DMS114 treated with DMSO at 0.1 percent for 48 hours (cell line): ENCODE measurements at regions not wholly inside any gene's neighbourhood (a gene's known extent, or its start where the extent isn't known, plus 50 kb on each side); places are given as distances from the start of the nearest gene placed in this dataset.
A peak's percentile ranks its signal among the peaks of the same experiment; 100 is the strongest.

Experiments
- DNase-seq: peaks from one replicate; lab custom pipeline; 2025; ENCODE audit not compliant: unreplicated experiment; lab: John Stamatoyannopoulos, UW

DNA sequence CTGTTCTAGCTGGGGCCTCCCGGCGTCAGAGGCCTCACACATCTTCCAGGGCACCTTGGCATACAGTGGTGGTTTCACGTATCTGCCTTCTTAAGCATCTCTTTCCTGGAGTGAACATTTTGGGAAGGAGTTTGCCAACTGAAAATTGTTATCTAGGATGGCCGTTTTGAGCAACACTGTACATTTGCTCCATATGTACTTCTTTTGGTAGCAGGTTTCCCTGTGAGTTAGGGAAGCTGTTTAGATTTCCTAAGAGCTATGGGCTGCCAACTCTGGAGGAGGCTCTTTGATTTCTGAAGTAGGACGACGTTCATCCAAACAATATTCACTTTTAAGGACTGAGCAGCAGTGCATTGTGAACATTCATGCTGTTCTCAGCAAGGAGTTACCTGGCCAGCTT, 665.9 kb downstream of the SQOR start:
- DNase-seq: no peak

- no peak for DNase-seq
Observed at GRCh38 chr15:46301291-46301690, 666.5 kb downstream of the SQOR start.

DNA sequence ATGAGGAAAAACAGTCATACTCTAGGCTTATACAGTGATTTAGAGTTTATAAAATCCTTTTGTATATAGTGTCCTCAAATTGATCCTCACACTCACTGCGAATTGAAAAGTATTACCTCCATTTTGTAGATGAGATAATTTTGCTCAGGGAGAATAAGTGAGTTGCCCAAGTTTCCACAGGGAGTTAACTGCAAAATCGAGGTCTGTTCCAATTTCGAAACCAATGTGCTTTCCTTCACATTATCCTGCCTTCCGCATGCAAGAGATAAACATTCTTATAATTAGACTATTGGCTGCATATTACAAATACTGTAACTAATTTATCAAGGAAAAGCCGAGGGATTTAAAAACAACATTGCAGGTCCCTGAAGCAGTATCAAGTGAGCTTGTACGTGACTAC, 667.0 kb downstream of the SQOR start:
- DNase-seq: no peak

DNA sequence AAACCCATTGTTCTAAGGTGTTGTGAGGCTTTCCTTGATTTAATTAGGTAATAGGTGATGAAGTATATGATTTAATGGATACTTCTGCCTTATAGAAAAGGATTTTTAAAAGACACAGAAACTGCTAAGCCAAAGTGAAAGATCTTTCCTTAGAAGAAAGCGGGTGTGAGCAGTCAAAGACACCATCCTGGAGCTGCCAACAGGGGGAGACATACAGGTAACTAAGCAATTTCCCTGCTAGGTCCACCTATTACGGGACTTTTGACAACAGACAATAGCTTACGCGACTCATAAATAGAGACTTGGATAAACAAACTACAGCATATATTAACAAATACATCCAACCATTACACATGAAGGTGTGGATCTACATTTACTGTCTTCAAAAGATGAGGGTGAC, 669.5 kb downstream of the SQOR start:
- peak; percentile 13 for DNase-seq

- no peak for DNase-seq
Observed at GRCh38 chr15:46307746-46308145, 672.9 kb downstream of the SQOR start.

DNA sequence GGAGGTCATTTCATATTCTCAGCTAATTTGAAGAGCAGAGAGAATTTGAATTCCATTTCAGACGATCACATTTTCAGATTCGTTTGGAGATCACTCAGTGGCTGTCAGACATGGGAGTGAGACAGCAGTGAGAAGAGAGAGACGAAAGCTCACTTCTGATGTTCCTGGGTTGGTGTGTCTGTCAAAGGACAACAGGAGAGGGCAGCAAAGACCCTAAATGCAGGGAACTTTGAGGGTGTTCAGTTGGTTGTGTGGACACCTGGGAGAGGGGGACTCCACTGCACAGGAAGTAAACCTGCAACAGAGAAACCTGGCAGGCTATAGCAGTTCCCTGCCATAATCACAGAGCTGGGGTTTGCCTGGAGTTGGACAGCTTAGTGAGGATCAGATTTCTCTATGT, 675.1 kb downstream of the SQOR start:
- no peak for DNase-seq

DNA sequence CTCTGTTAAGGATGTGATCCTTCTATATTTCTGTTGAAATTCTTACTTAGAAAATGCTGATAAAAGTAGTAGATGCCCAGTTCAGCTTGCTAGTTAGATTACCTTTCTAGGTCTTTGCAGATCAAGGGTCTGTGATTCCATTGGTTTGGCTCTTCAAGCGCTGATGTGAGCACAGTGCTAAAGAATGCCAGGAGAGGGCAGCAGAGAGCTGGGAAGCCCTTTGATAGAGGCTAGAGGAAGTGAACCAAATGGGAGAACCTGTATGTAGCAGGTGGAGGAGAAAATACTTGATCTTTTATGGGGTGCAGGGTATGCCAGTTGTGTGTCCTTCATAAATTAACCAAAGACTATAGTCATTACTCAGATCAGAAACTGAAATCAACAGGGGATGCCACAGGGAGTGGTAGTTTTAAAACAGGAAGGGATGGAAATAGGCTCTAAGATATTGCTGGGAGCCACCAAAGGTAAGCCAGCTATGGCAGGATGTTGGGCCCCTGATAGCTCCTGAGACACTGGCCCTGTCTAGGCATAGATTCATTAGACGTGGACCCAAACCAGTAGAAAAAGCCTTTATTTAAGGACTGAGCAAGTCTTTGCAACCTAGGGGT, 677.4 kb downstream of the SQOR start:
- peak; percentile 50 for DNase-seq

- no peak for DNase-seq
Observed at GRCh38 chr15:46315434-46315833, 680.6 kb downstream of the SQOR start.

DNA sequence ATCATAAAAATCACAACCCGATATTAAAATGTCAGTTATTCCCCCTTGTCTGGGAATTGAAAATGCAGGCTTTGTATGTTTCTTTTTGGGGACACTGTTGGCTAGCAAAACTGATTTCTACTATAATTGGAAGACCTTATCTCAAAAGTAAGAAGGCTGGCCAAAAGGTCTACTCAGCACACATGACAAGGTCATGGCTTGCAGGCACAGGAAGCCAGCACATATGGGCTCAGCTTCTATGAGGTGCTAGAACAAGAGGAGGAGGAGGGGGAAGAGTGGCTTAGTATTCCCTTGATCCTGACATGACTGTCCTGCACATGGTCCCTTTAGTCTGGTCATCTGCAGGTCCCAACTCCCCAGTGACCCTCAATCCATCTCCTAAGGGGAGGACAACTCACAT, 681.2 kb downstream of the SQOR start:
- no peak for DNase-seq

DNA sequence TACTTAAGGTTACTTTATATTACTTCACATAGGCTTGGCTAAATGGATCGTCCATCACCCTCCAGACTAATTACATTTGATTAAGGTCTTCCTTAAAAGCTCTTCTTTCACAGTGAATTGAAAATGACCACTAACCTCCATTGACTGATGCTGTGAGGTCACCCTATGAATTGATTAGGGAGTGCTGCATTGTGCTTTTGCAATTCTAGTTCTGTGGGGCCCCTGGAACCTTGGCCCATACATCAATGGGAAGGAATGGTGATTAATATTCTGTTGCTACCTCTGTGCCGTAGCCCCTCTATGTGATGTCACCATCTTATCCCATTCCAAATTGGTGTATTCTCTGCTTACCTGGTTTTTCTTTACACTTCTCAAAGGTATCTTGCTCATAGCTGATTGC, 682.2 kb downstream of the SQOR start:
- DNase-seq: no peak

- no peak for DNase-seq
Observed at GRCh38 chr15:46322753-46323152, 687.9 kb downstream of the SQOR start.

DNA sequence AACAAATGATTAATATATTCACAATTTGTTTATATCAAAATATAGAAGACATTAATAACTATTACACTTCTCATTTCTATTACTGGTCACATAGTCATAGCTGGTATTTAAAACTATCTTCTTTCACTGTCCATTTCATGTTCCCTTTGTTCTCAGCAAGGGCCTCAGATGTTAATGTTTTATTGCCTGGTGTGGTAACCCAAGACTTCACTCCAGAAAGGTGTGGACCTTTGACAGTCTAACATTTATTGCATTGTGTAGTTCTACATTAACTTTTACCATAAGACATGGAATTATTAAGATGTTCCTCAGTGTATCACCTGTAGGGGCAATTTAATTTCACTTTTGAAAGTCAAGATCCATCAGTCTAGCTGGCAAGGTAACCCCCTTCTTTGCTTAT, 691.3 kb downstream of the SQOR start:
- no peak for DNase-seq

DNA sequence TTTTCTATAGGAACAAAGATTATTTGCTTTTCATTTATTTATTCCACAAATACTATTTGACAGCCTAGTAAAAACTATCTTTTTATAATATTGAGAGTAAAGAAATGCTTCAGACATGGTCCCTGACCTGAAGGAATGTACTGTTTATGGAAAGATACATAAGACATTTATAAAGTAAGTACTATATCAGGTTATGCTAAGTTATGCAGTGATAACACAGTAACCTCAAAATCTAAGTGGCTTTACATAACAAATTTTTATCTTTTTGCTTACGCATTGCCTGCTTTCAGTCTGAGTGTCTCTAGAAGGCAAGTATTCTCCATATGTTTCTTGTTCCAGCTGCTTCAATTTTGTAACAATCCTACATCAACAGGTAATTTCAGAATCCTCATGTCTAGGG, 694.0 kb downstream of the SQOR start:
- no peak for DNase-seq

GRCh38 chr15:46329876-46330275, 695.0 kb downstream of the SQOR start:
- no peak for DNase-seq

DNA sequence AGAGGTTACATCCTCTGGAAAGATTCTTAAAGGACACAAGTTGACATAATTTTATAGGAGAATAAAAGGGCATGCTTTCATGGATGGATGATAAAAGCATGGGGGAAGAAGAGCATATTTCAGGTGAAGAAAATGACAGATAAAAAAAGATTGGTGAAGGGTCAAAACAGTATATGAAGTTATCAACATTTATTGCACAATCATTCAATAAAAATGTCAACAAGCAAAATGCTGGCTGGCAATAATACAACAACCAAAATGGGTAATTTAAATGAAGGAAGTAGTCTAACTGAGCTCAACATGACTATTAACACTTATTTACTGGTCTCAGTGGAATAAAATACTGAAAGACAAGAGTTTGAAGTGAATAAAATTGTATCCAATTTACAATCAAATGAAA, 696.7 kb downstream of the SQOR start:
- no peak for DNase-seq

GRCh38 chr15:46343196-46343935, 708.5 kb downstream of the SQOR start:
- no peak for DNase-seq

DNA sequence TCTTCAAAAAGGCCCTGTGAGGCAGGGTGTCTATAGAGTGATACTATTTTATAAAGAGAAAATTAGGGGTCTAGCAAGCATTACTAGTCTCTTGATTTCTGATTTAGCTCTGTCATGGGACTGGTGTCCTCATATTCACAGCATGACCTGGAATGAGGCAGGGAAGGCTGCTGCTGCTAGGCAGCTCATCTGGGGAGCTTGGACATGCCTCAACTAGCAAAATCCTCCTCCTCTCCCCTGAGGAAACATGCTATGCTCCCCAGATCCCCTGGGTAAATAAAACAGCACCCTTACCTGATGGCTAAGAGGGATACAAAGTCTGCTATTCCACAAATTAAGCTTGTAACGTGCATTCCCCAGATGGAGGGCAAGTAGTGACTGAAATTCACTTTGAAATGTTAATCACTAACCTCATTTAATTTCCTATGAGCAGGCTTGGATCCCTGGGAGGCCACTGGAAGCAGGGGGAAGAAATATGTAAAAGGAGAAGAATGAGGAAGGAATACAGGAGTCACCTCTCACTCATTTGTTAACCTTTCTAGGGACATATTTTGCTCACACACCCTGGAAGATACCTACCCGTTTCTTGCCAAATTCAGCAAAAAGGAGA, 709.4 kb downstream of the SQOR start:
- no peak for DNase-seq

- DNase-seq: no peak
Observed at GRCh38 chr15:46344915-46345314, 710.1 kb downstream of the SQOR start.

DNA sequence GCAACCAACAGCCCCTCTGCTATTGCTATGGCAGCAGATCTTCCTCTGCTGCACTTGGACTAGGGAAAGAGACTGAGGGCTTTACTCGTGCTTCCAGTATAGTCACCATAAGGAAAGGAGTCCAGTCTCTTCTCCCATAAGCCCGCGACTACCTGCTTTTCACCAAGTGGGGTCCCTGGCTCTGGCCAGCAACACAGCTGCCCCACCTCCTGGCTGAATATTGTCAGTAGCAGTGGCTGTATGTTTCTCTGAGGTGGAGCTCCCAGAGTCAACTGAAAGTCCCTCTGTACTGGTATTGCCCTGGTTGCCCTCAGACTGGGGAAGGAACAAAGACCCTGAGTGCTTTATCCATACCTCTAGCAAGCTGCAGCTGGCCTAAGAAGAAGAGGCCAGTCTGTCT, 719.6 kb downstream of the SQOR start:
- no peak for DNase-seq

DNA sequence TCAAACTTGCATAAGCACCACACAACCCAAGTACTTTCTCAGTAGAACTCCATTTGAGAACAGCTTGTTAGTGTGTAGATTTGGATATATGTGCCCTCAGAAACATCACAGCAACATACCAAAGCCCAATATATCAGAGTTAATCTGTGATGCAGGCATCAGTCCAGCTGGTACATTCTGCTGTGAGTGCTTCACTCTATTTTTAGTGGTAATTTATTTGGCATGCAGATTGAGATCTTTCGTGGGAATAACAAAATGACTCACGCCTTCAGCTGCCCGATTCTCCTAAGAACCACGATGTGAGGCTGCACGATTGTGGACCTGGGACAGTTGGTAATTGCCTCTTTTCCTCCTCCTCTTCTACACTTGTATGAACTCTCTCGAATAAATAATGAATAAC, 730.7 kb downstream of the SQOR start:
- no peak for DNase-seq

DNA sequence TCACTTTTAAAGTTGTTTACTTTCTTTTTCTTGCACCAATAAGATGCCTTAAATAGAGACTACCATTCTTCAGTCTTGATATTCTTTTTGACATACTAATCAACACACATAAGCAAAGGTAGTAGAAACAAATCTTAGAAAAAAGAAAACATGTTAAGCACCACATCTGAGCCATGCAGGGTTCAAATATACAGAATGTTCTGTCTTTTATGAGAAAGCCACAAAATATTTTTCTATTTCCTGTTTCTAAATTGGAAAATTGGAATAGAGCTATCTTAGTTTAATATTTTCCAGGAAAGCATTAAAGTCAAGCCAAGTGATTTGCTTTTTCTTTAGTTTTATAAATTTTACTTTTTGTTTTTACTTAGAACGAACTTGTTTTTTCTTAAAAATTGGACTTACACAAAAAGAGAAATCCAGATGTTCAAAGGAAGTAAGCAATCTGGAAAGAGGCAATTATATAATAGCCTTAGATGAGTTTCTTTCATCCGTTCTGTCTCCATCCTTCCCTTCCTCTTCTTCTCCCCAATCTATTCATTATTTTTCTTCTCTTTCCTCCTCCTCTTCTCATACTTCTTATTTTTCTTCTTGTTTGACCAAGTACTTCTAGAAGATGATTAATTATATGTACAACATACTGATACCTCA, 731.7 kb downstream of the SQOR start:
- DNase-seq: no peak

DNA sequence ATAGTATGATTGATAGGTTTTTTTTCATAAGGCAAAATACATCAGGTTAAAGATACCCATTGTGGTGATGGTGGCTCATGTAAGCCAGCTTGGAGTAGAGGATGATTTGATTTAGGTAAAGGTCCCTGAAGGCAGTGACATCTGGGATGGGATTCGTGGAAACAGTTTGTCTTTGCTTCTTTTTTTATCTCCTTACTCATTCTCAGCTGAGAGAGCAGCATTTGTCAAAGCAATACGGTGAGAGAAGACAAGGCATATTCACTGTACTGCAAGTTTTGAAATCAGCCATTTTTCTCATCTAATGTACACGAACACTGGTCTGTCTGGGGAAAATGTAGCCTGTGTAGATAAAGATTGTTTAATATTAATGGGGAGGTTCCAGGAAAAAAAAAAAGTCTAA, 749.1 kb downstream of the SQOR start:
- no peak for DNase-seq
